GM19397 (cell line): ENCODE measurements at regions not wholly inside any gene's neighbourhood (a gene's known extent, or its start where the extent isn't known, plus 50 kb on each side); places are given as distances from the start of the nearest gene placed in this dataset.
"Not testable (repeated sequence)": the region's sequence is repeated elsewhere in the genome, so short reads cannot be mapped to it uniquely, and the experiment has no call there.

Experiments
- ATAC-seq: cut with Tn5 transposase; IDR thresholded peaks from one replicate; pipeline ENCODE4 v1.9.1; 2021; ENCODE audit warnings: mild to moderate bottlenecking, moderate library complexity; ENCODE audit not compliant: unreplicated experiment

DNA sequence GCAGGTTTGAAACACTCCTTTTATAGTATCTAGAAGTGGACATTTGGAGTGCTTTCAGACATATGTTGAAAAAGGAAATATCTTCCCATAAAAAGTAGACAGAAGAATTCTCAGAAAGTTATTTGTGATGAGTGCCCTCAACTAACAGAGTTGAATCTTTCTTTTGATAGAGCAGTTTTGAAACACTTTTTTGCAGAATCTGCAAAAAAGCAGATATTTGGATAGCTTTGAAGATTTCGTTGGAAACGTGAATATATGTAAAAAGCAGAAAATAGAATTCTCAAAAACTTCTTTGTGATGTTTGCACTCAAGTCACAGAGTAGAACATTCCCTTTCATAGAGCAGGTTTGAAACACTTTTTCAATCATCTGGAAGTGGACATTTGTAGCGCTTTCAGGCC, 676.4 kb upstream of the ZNF337 start:
- ATAC-seq, result not testable (repeated sequence)

DNA sequence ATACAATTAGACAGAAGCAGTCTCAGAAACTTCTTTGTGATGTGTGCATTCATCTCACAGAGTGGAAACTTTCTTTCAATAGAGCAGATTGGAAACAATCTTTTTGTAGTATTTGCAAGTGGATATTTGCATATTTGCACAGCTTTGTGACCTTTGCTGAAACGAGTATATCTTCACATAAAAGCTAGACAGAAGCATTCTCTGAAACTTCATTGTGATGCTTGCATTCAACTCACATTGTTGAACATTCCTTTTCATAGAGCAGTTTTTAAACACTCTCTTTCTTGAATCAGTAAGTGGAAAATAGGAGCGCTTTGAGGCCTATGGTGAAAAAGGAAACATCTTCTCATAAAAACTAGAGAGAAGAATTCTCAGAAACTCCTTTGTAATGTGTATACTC, 657.9 kb upstream of the ZNF337 start:
- no peak for ATAC-seq

DNA sequence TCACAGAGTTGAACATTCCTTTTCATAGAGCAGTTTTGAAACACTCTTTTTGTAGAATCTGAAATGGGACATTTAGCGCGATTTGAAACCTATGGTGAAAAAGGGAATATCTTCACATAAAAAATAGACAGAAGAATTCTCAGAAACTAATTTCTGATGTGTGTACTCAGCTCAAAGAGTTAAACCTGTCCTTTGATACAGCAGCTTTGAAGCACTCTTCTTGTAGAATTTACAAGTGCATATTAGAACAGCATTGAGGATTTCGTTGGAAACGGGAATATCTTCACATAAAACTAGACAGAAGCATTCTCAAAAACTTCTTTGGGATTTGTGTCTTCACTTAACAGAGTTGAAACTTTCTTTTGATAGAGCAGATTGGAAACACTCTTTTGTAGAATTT, 650.7 kb upstream of the ZNF337 start:
- no peak for ATAC-seq

DNA sequence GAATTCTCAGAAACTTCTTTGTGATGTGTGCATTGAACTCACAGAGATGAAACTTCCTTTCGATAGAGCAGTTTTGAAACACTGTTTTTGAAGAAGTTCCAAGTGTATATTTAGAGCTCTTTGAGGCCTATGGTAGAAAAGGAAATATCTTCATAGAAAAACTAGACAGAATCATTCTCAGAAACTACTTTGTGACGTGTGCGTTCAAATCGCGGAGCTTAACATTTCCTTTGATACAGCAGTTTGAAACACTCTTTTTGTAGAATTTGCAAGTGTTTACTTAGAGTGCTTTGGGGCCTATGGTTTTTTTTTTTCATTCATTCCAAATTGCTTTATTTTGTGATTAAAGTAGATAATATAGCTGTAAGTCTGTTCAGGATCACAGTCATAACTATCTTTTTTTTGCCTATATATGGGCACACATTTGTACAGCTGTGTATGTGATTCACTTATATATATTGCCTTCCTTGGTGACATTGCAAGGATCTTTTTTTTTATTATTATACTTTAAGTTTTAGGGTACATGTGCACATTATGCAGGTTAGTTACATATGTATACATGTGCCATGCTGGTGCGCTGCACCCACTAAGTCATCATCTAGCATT, 643.9 kb upstream of the ZNF337 start:
- ATAC-seq, result not testable (repeated sequence)

DNA sequence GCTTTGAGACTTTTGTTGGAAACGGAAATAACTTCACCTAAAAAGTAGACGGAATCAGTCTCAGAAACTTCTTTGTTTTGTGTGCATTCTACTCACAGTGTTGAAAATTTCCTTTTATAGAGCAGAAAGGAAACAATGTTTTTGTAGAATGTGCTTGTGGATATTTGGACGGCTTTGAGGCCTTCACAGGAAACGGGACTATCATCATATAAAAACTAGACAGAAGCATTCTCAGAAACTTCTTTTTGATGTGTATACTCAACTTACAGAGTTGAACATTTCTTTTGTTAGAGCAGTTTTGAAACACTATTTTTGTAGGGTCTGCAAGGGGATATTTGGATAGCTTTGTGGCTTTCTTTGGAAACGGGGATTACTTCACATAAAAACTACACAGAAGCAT, 627.5 kb upstream of the ZNF337 start:
- ATAC-seq, result no peak

DNA sequence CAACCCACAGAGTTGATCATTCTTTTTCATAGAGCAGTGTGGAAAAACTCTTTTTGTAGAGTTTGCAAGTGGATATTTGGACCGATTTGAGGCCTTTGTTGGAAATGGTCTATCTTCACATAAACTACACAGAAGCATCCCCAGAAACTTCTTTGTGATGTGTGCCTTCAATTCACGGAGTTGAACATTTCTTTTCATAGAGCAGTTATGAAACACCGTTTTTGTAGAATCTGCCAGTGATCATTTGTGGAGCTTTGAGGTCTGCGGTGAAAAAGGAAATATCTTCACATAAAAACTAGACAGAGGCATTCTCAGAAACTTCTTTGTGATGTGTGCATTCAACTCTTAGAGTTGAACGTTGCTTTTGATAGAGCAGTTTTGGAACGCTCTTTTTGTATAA, 618.4 kb upstream of the ZNF337 start:
- no peak for ATAC-seq

DNA sequence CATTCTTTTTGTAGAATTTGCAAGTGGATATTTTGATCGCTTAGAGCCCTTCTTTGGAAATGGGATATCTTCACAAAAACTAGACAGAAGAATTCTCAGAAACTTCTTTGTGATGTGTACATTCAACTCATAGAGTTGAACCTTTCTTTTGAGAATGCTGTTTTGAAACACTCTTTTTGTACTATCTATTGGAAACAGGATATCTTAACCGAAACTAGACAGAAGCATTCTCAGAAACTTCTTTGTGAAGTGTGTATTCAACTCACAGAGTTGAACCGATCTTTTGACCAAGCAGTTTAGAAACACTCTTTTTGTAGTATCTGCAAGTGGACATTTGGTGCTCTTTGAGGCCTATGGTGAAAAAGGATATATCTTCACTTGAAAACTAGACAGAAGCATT, 613.1 kb upstream of the ZNF337 start:
- ATAC-seq, result not testable (repeated sequence)

DNA sequence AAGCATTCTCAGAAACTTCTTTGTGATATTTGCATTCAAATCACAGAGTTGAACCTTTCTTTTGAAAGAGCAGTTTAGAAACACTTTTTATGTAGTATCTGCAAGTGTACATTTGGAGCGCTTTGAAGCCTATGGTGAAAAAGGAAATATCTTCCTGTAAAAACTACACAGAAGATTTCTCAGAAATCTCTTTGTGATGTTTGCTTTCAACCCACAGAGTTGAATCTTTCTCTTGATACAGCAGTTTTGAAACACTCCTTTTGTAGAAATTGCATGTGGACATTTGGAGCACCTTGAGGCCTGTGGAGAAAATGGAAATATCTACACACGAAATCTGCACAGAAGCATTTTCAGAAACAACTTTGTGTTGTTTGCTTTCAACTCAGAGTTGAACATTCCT, 612.3 kb upstream of the ZNF337 start:
- ATAC-seq, result no peak

DNA sequence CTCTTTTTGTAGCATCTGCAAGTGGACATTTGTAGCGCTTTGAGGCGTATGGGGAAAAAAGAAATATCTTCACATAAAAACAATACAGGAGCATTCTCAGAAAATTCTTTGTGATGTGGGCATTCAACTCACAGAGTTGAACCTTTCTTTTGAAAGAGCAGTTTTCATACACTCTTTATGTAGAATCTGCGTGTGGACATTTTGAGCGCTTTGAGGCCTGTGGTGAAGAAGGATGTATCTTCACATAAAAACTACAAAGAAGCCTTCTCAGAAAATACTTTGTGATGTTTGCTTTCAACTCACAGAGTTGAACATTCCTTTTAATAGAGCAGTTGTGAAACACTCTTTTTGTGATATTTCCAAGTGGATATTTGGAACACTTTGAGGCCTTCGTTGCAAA, 598.4 kb upstream of the ZNF337 start:
- no peak for ATAC-seq

DNA sequence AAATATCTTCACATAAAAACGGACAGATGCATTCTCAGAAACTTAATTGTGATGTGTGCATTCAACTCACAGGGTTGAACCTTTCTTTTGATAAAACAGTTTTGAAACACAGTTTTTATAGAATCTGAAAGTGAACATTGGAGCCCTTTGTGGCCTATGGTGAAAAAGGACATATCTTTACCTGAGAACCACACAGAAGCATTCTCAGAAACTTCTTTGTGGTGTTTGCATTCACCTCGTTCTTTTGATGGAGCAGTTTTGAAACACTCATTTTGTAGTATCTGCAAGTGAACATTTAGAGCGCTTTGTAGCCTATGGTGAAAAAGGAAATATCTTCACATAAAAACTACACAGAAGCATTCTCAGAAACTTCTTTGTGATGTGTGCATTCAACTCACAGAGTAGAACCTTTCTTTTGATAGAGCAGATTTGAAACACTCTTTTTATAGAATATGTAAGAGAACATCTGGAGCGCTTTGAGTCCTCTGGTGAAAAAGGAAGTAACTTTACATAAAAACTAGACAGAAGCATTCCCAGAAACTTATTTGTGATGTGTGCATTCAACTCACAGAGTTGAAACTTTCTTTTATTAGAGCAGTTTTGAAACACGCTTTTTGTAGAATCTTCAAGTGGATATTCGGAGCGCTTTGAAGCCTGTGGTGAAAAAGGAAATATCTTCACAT, 591.9 kb upstream of the ZNF337 start:
- not testable (repeated sequence) for ATAC-seq

DNA sequence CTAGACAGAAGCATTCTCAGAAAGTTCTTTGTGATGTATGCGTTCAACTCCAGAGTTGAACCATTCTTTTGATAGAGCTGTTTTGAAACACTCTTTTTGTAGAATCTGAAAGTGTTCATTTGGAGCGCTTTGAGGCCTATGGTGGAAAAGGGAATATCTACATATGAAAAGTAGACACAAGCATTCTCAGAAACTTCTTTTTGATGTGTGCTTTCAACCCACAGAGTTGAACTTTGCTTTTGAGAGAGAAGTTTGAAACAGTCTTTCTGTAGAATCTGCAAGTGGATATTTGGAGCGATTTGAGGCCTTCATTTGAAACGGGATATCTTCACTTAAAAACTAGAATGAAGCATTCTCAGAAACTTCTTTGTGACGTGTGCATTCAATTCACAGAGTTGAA, 582.6 kb upstream of the ZNF337 start:
- no peak for ATAC-seq

DNA sequence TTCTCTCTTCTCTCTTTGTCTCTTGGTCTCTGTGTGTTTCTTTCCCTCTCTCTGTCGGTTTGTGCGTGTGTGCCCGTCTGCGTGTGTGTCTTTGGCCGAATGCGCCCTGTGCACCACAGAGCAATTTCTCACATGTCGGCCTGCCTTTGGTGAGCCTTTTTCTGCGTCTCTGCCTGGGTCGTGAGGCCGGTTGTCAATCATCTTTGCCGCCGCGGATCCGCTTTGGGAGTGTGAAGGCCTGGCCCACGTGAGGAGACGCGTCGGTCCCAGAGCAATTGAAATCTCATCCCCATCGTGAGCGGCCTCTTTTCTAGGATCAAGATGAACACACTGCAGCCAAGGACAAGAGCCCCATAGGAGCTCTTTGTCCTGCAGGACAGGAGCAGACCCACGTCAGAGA, 580.7 kb upstream of the ZNF337 start:
- no peak for ATAC-seq

DNA sequence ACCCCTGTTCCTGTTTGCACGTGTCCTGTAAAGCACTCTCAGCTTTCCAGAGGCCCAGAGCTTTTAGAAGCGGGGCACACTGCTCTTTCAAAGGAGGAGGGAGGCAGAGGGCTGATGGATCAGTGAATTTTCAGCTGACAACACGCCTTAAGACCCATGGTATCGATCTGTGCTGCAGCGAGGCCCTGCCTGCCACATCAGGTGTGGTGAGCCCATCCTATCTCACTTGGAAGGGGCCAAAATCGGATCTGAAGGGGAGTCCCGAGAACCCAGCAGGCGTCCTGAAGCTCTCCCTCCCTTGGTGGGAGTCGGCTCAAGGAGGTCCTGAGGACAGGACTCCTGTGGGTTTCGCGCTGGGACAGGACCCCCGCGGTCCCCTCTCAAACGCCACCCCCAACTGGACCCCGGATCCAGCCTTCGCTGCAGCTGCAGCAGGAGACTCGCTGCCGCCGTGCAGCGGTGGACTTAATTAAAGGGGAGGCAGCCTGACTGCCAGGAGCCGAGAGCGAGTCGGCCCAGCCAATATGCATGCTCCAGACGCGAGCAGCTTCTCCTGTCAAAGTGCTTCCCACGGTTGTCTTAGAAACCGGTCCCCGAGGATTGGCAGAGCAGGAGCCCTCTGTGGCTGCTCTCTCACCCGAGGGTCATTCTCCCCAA, 580.0 kb upstream of the ZNF337 start:
- ATAC-seq, result no peak

DNA sequence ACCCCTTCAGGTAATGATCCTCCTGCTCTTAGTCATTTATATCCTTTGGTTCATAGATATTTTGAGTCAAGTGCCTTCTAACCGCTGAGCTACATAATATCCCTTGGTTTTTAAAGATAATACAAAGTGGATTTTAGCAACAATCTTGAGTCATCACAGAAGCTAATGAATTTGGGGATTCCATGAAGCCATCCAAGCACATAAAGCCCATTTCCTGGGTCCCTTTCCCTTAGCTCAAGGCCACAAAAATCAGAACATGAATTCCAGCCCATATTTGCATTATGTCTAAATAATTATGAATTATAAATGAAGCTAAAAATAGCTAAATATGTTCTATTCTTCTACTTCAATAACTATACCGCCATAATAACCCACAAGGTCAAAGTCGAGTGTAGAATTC, 572.1 kb upstream of the ZNF337 start:
- not testable (repeated sequence) for ATAC-seq

DNA sequence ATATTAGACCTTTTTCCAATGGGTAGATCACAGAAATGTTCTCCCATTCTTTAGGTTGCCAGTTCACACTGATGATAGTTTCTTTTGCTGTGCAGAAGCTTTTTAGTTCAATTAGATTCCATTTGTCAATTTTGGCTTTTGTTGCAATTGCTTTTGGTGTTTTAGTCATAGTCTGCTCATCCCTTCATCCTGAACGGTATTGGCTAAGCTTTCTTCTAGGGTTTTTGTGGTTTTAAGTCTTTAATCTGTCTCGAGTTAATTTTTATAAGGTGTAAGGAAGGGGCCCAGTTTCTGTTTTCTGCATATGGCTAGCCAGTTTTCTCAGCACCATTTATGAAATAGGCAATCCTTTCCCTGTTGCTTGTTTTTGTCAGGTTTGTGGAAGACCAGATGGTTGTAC, 564.3 kb upstream of the ZNF337 start:
- ATAC-seq, result not testable (repeated sequence)

DNA sequence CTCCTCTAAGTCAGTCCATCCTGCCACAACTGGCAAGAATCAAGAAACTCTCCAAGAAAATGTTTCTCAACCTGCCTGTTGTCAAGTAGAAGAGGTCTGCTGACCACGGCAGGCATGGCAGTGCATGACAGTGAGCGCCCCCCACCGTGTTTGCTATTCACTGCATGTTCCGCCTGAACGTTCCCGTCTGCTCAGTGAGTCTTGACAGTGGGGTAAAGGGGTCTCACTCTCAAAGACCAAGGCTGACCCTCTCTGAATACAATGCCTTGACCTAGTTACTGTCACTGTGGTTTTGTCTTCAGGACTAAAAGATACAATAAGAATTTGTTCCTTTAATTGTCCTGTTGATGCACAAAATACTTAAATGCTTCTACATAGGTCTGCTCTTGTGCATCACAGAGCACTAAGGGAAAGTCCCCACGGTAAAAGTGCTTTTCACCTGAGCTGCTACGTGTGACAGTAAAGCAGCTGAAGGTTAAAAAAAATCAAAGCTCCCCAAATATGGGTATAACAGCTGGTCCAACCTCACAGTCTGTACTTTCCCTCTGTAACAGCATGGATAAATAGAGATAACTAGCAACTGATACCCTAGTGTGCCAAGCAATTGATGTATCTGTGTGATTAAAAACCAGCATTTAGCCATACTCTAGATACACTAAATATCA, 555.8 kb upstream of the ZNF337 start:
- ATAC-seq, result not testable (repeated sequence)

DNA sequence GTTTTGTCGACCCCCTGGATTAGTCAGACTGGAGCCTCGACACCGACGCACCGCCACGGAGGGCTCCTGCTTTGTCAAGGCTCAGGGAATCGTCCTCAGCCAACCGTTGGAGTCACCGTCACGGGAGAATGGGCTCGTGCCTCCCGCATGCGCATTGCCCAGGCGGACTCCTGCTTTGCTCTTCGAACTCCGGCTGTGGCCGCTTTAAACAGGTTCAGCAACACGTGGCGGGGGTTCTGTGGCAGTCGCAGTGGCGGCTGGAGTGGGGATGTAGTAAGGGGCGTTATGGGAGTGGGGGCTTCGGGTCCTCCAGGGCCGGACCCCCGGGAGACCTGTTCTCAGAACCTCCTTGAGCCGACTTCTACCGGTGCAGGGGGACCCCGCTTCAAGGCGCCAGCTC, 554.7 kb upstream of the ZNF337 start:
- ATAC-seq, result not testable (repeated sequence)

DNA sequence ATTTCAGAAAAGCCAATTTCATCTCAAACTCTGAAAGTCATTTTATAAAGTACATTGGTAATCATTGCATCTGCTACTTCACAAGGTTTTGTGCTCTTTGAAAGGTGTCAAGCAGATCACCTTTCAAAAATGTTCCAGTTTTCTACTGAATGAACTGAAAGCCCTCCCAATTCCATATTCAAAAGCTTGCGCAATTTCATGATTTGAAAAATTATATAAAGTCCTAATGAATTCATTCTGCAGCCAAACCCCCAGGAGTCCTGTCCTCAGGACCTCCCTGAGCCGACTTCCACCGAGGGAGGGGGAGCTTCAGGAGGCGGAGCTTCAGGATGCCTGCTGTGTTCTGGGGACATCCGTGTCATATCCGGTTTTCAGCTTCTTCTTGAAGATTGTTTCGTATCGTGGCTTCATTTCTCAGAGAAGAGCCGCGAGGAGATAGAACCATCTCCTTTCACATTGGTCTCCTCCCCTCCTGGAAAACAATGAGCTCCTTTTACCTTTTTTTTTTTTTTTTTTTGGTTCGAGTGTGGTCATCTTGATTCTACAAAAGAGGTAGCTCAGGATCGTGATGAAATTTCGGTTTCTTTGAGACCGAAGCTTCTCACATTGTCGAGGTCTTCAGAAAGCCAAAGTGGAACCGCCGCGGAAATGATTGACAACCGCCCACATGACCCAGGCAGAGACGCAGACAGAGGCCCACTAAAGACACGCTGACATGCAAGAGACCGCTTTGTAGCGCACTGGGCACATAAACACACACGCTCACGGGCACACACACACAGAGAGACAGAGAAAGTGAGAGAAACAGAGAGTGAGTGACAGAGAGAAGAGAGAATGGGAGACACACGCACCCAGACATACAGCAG, 553.8 kb upstream of the ZNF337 start:
- not testable (repeated sequence) for ATAC-seq

DNA sequence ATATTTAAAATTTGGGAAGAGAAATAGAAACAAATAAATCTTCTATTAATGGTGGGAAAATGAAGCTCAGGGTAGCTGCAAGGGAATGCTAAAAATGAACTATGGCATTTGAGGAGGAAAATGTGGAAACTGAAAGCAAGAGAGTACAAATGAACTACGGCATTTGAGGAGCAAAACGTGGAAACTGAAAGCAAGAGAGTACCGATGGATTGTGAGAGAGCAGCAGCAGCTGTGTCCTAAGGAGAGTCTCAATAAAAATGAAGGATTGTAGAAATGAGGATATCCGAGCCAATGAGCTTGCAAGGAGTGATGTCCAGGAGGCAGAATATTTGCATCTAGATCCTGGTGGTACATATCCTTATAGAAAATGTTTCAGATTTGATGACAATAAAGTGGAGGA, 547.1 kb upstream of the ZNF337 start:
- ATAC-seq, result no peak

DNA sequence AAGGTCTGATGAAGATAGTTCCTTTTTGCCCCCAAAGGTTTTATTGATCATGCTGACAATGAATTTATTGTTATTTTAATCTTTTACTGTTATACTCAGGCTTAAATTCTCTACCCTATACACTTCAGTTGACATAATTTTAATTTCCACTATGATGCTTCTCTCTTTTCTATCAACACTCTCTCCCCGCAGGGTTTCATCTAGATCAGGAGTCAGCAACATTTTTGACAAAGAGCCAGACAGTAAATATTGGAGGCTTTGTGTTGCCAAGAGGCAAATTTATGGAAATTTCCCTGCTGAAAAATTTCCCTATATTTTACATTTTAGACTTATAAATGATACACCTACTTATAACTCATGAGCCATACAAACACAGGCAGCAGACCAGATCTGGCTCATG, 524.0 kb upstream of the ZNF337 start:
- ATAC-seq, result not testable (repeated sequence)

DNA sequence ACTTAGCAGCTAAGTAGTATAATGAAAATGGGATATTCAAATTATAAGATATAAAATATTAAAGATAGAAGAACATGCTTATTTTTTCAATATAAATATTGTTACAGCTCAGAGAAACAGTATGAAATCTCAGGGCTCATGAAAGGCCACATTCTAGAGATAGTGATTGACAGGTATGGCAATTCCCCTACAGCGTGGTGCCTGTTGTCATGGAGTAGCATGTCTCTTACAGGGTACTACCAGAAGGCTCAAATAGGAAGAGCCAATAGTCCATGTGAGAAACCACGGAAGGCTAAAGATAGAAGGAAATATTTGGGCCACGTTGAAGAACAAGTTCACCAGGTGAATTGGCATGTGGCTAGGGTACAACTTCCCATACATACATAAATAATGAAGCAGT, 522.9 kb upstream of the ZNF337 start:
- not testable (repeated sequence) for ATAC-seq
